Endothelial cell of umbilical vein (primary cell): ENCODE measurements at regions not wholly inside any gene's neighbourhood (a gene's known extent, or its start where the extent isn't known, plus 50 kb on each side); places are given as distances from the start of the nearest gene placed in this dataset.

Experiments
- BruUV-seq: library from RNA; stranded (reverse); fragments of 400-500 nt; replicated peaks from 2 replicates; lab custom pipeline; 2021; lab: Mats Ljungman, UMichigan
- CTCF ChIA-PET: fragments of 300-600, 350-600 bp; sonication (Branson Sonifier 250); formaldehyde crosslinking; loops from one replicate; lab custom pipeline; 2021; ENCODE audit warnings: antibody characterized with exemption, inconsistent platforms; lab: Charles Lee
- POLR2A ChIA-PET: fragments of 300-600, 350-600 bp; sonication (Branson Sonifier 250); formaldehyde crosslinking; loops from one replicate; lab custom pipeline; 2021; ENCODE audit warnings: antibody characterized with exemption, inconsistent platforms; lab: Charles Lee
- DNase-seq: peaks from one replicate; pipeline ENCODE4 v3.0.0-alpha.2; 2011; ENCODE audit warnings: low read depth, low spot score
- FAIRE-seq: peaks from 2 replicates; lab custom pipeline; 2011; peaks lifted over from hg19 to GRCh38; lab: Jason Lieb, UNC
- H2AFZ ChIP-seq: 2 replicates; pipeline ENCODE4 v1.6.0; 2012; ENCODE audit warnings: low read depth, low read length, control low read depth, inconsistent platforms
- H3K27ac ChIP-seq: 2 replicates; pipeline ENCODE4 v1.5.1; 2011; ENCODE audit warnings: low read depth, mild to moderate bottlenecking, control low read depth, low read length, moderate library complexity; ENCODE audit not compliant: insufficient read depth
- H3K27me3 ChIP-seq, 2 experiments: 2 replicates each; pipeline versions ENCODE4 v1.6.0 to v1.6.1; 2011; ENCODE audit warnings: low read length in 2 of 2, mixed read lengths in 1 of 2; ENCODE audit not compliant: control insufficient read depth in 2 of 2, insufficient read depth in 2 of 2
- H3K36me3 ChIP-seq, 2 experiments: 2 replicates in 1 of 2; 3 replicates in 1 of 2; pipeline ENCODE4 v1.5.1; 2011; ENCODE audit warnings: low read length in 2 of 2, mild to moderate bottlenecking in 1 of 2, moderate library complexity in 1 of 2; ENCODE audit not compliant: control insufficient read depth in 2 of 2, insufficient read depth in 2 of 2; ENCODE audit errors: extremely low read depth in 1 of 2
- H3K4me1 ChIP-seq: 3 replicates; pipeline ENCODE4 v1.5.1; 2011; ENCODE audit warnings: mild to moderate bottlenecking, low read length; ENCODE audit not compliant: control insufficient read depth, insufficient read depth; ENCODE audit errors: extremely low read depth
- H3K4me2 ChIP-seq: 2 replicates; pipeline ENCODE4 v1.6.1; 2011; ENCODE audit warnings: low read length, control low read depth, mixed read lengths; ENCODE audit not compliant: insufficient read depth
- H3K4me3 ChIP-seq, 3 experiments: fragments of 200-600 bp in 1 of 3; sonication (generic), shearing (Covaris generic) in 1 of 3; replicated peaks in 1 of 3; 2 replicates each; pipeline ENCODE4 v1.5.1; 2011 to 2016; ENCODE audit warnings: control low read depth in 3 of 3, low read length in 3 of 3, mild to moderate bottlenecking in 2 of 3, inconsistent platforms in 1 of 3, low read depth in 1 of 3, moderate library complexity in 1 of 3; ENCODE audit not compliant: insufficient read depth in 1 of 3
- H3K79me2 ChIP-seq: 2 replicates; pipeline ENCODE4 v1.6.0; 2012; ENCODE audit warnings: low read length, inconsistent platforms; ENCODE audit not compliant: control insufficient read depth, insufficient read depth
- H3K9ac ChIP-seq: replicated peaks from 2 replicates; pipeline ENCODE3; 2011; ENCODE audit warnings: low read length, control low read depth; ENCODE audit not compliant: insufficient read depth; ENCODE audit errors: extremely low read depth
- H3K9me1 ChIP-seq: replicated peaks from 3 replicates; pipeline ENCODE4 v1.6.0; 2011; ENCODE audit warnings: mild to moderate bottlenecking, low read length; ENCODE audit not compliant: control insufficient read depth, insufficient read depth; ENCODE audit errors: extremely low read depth
- H3K9me3 ChIP-seq: replicated peaks from 2 replicates; pipeline ENCODE4 v1.5.1; 2012; ENCODE audit warnings: low read length, inconsistent platforms; ENCODE audit not compliant: control insufficient read depth, insufficient read depth
- H4K20me1 ChIP-seq: replicated peaks from 2 replicates; pipeline ENCODE3; 2011; ENCODE audit warnings: mild to moderate bottlenecking, low read length; ENCODE audit not compliant: control insufficient read depth, insufficient read depth; ENCODE audit errors: extremely low read depth
- EZH2 ChIP-seq: IDR thresholded peaks from 2 replicates; pipeline ENCODE4 v1.6.1; 2012; ENCODE audit warnings: borderline replicate concordance, low read depth, mild to moderate bottlenecking, moderate library complexity, low read length, inconsistent platforms; ENCODE audit not compliant: severe bottlenecking
- FOS ChIP-seq: IDR thresholded peaks from 2 replicates; pipeline ENCODE4 v1.6.1; 2011; ENCODE audit warnings: mild to moderate bottlenecking, low read length, moderate library complexity, borderline replicate concordance; ENCODE audit not compliant: insufficient read depth
- GATA2 ChIP-seq: IDR thresholded peaks from 2 replicates; pipeline ENCODE4 v1.7.0; 2011; ENCODE audit warnings: low read depth, mild to moderate bottlenecking, moderate library complexity, mixed read lengths, low read length; ENCODE audit not compliant: insufficient read length, insufficient read depth
- JUN ChIP-seq: IDR thresholded peaks from 2 replicates; pipeline ENCODE4 v1.6.1; 2011; ENCODE audit warnings: borderline replicate concordance, low read depth; ENCODE audit not compliant: insufficient read length, insufficient read depth
- MYC ChIP-seq: IDR thresholded peaks from one replicate; pipeline ENCODE4 v1.6.1; 2011; ENCODE audit warnings: mild to moderate bottlenecking, low read depth, low read length
- POLR2A ChIP-seq: IDR thresholded peaks from 2 replicates; pipeline ENCODE4 v1.6.1; 2012; ENCODE audit warnings: low read depth, mild to moderate bottlenecking, control low read depth, low read length
- POLR2AphosphoS5 ChIP-seq: IDR thresholded peaks from 2 replicates; pipeline ENCODE4 v1.6.1; 2012; ENCODE audit warnings: low read depth, mild to moderate bottlenecking, control low read depth, low read length, moderate library complexity; ENCODE audit not compliant: insufficient read depth
- dilution Hi-C: fragments of 300-500 bp; cut with MboI; formaldehyde crosslinking; loops from one replicate; pipeline ENCODE4 v1.15.0; 2019; ENCODE audit warnings: low sequenced_read_pairs; ENCODE audit not compliant: extremely low pct_ligation_motif_present
- intact Hi-C: fragments of 100-400 bp; cut with micrococcal nuclease; formaldehyde crosslinking; loops from one replicate; pipeline ENCODE4 v1.10.0; 2022
- TF ChIP-seq, protein P1 (sequence below): IDR thresholded peaks from 2 replicates; pipeline ENCODE4 v1.6.1; 2011; ENCODE audit not compliant: insufficient read depth, insufficient read length
- TF ChIP-seq, protein P2 (sequence below), 2 donors: IDR thresholded peaks; 1 replicate in 1 of 2; 2 replicates in 1 of 2; pipeline ENCODE4 v1.5.1; 2011; ENCODE audit warnings: low read length in 2 of 2, mild to moderate bottlenecking in 2 of 2, moderate library complexity in 2 of 2, control low read depth in 1 of 2, inconsistent platforms in 1 of 2, low read depth in 1 of 2; ENCODE audit not compliant: insufficient read depth in 1 of 2; ENCODE audit errors: extremely low read depth in 1 of 2

- ChIA-PET POLR2A (no interaction called here), CTCF (interaction anchor here (1.3 to 1.6 kb wide), 2 partner anchors 11 to 23 kb away, joined by 3 to 5 read pairs; no protein-coding TSS in a partner anchor)
- no peak overlapping the region for H3K27ac ChIP-seq
- H3K36me3 ChIP-seq = no peaks in the 10 kb centered on the region
- H3K4me1 ChIP-seq = peaks cover 7% of the 10 kb centered on the region
- dilution Hi-C loops = no loop called here
- no TSS peak for BruUV-seq
- H4K20me1 ChIP-seq = no peaks in the 10 kb centered on the region
- TF ChIP-seq JUN = peak; percentile 78
- TF ChIP-seq FOS = peak; percentile 95
- no peak for TF ChIP-seq EZH2
- TF ChIP-seq, protein P1, sequence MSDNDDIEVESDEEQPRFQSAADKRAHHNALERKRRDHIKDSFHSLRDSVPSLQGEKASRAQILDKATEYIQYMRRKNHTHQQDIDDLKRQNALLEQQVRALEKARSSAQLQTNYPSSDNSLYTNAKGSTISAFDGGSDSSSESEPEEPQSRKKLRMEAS = no peak
- no peaks in the 10 kb centered on the region for H3K27me3 ChIP-seq
- H3K9ac ChIP-seq = no peak overlapping the region
- no peak overlapping the region for H3K4me2 ChIP-seq
- no peaks in the 10 kb centered on the region for H3K79me2 ChIP-seq
- H2AFZ ChIP-seq = no peak overlapping the region
- FAIRE-seq (peak; percentile 59), DNase-seq (peak; percentile 88)
- no peaks in the 10 kb centered on the region for H3K9me1 ChIP-seq
- intact Hi-C loops = no loop called here
- no peaks in the 10 kb centered on the region for H3K9me3 ChIP-seq
- no peak overlapping the region for H3K4me3 ChIP-seq
Observed at GRCh38 chr1:189619682-189620332, 857.9 kb downstream of the BRINP3 start.

- no TSS peak for BruUV-seq
- no peak overlapping the region for H2AFZ ChIP-seq
Observed at GRCh38 chr1:189620471-189620870, 857.2 kb downstream of the BRINP3 start.

More at GRCh38 chr1:189620471-189620870, 857.2 kb downstream of the BRINP3 start:
- FAIRE-seq = no peak
- POLR2A ChIA-PET = no interaction called here
- H3K79me2 ChIP-seq = no peaks in the 10 kb centered on the region
- TF ChIP-seq GATA2 (no peak), FOS (no peak), EZH2 (no peak), POLR2A (no peak), POLR2AphosphoS5 (no peak), MYC (no peak), JUN (no peak)
- TF ChIP-seq, protein P1 = no peak
- TF ChIP-seq, protein P2, sequence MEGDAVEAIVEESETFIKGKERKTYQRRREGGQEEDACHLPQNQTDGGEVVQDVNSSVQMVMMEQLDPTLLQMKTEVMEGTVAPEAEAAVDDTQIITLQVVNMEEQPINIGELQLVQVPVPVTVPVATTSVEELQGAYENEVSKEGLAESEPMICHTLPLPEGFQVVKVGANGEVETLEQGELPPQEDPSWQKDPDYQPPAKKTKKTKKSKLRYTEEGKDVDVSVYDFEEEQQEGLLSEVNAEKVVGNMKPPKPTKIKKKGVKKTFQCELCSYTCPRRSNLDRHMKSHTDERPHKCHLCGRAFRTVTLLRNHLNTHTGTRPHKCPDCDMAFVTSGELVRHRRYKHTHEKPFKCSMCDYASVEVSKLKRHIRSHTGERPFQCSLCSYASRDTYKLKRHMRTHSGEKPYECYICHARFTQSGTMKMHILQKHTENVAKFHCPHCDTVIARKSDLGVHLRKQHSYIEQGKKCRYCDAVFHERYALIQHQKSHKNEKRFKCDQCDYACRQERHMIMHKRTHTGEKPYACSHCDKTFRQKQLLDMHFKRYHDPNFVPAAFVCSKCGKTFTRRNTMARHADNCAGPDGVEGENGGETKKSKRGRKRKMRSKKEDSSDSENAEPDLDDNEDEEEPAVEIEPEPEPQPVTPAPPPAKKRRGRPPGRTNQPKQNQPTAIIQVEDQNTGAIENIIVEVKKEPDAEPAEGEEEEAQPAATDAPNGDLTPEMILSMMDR (IDR thresholded peaks at IDR 0.05; ENCODE audit: extremely low read depth in 1 of 2, insufficient read depth in 1 of 2, low read depth in 1 of 2, low read length in 2 of 2) = no peak
- dilution Hi-C loops (no loop called here), intact Hi-C loops (no loop called here)
- H3K9ac ChIP-seq = no peak overlapping the region
- H3K4me2 ChIP-seq = no peak overlapping the region
- no peak overlapping the region for H3K4me3 ChIP-seq
- H3K27ac ChIP-seq = no peak overlapping the region
- no peaks in the 10 kb centered on the region for H3K9me1 ChIP-seq
- H3K27me3 ChIP-seq = no peaks in the 10 kb centered on the region
- DNase-seq = no peak
- peaks cover 7% of the 10 kb centered on the region for H3K4me1 ChIP-seq
- no peaks in the 10 kb centered on the region for H3K36me3 ChIP-seq
- CTCF ChIA-PET = no interaction called here
- no peaks in the 10 kb centered on the region for H4K20me1 ChIP-seq
- no peaks in the 10 kb centered on the region for H3K9me3 ChIP-seq
